ENCODE measurements at regions not wholly inside any gene's neighbourhood (a gene's known extent, or its start where the extent isn't known, plus 50 kb on each side); places are given as distances from the start of the nearest gene placed in this dataset.
"Not testable (repeated sequence)": the region's sequence is repeated elsewhere in the genome, so short reads cannot be mapped to it uniquely, and the experiment has no call there.

GRCh38 chr3:102000620-102001209 is 151.4 kb downstream of the NFKBIZ start:
- TF ChIP-seq CTCF (conservative IDR thresholded peaks at IDR 0.05; ENCODE audit: low read depth), result no peak
- DNase-seq (ENCODE audit: low spot score), result no peak
- CTCF ChIA-PET, result no interaction called here
- no peak overlapping the region for H3K27ac ChIP-seq
- POLR2A ChIA-PET (ENCODE audit: low non-redundant PET), result no interaction called here

GRCh38 chr3:102002056-102002455 is 152.7 kb downstream of the NFKBIZ start:
- CTCF ChIA-PET, result interaction anchor here (0.7 kb wide), 1 partner anchor 17 kb away, joined by 9 read pairs; no protein-coding TSS in a partner anchor
- DNase-seq (ENCODE audit: low spot score), result no peak
- no peak overlapping the region for H3K27ac ChIP-seq
- POLR2A ChIA-PET (ENCODE audit: low non-redundant PET), result no interaction called here
- no peak for TF ChIP-seq CTCF (conservative IDR thresholded peaks at IDR 0.05; ENCODE audit: low read depth)

GRCh38 chr3:102004561-102004960 is 155.2 kb downstream of the NFKBIZ start:
- TF ChIP-seq CTCF (conservative IDR thresholded peaks at IDR 0.05; ENCODE audit: low read depth), result no peak
- no peak overlapping the region for H3K27ac ChIP-seq
- no peak for DNase-seq (ENCODE audit: low spot score)
- ChIA-PET POLR2A (ENCODE audit: low non-redundant PET) (no interaction called here), CTCF (no interaction called here)

GRCh38 chr3:102005551-102005950 is 156.2 kb downstream of the NFKBIZ start:
- no peak for DNase-seq (ENCODE audit: low spot score)
- POLR2A ChIA-PET (ENCODE audit: low non-redundant PET), result no interaction called here
- no peak for TF ChIP-seq CTCF (conservative IDR thresholded peaks at IDR 0.05; ENCODE audit: low read depth)
- CTCF ChIA-PET, result interaction anchor here (0.5 to 0.6 kb wide), 2 partner anchors 27 to 956 kb away, joined by 3 to 5 read pairs; no protein-coding TSS in a partner anchor
- no peak overlapping the region for H3K27ac ChIP-seq

GRCh38 chr3:102006812-102007485 is 157.6 kb downstream of the NFKBIZ start:
- no peak overlapping the region for H3K27ac ChIP-seq
- ChIA-PET POLR2A (ENCODE audit: low non-redundant PET) (no interaction called here), CTCF (no interaction called here)
- TF ChIP-seq CTCF (conservative IDR thresholded peaks at IDR 0.05; ENCODE audit: low read depth), result no peak
- DNase-seq (ENCODE audit: low spot score), result peak; percentile 38

- H3K27ac ChIP-seq; POLR2A ChIA-PET (ENCODE audit: low non-redundant PET); DNase-seq (ENCODE audit: low spot score): not testable (repeated sequence)
- CTCF ChIA-PET, result interaction anchor here (0.6 kb wide), 1 partner anchor 213 kb away, joined by 3 read pairs; no protein-coding TSS in a partner anchor
These were observed 159.1 kb downstream of the NFKBIZ start for GRCh38 chr3:102008436-102008835.

- POLR2A ChIA-PET (ENCODE audit: low non-redundant PET), result no interaction called here
- CTCF ChIA-PET, result no interaction called here
- no peak for TF ChIP-seq CTCF (conservative IDR thresholded peaks at IDR 0.05; ENCODE audit: low read depth)
- DNase-seq (ENCODE audit: low spot score), result no peak
- no peak overlapping the region for H3K27ac ChIP-seq
These were observed 167.1 kb downstream of the NFKBIZ start for GRCh38 chr3:102016417-102016816.
